Trophoblast cell (in vitro differentiated cells and primary cell): ENCODE measurements at regions not wholly inside any gene's neighbourhood (a gene's known extent, or its start where the extent isn't known, plus 50 kb on each side); places are given as distances from the start of the nearest gene placed in this dataset.
A peak's percentile ranks its signal among the peaks of the same experiment; 100 is the strongest.

Experiments
- DNase-seq, 2 donors: peaks; one replicate each; pipeline ENCODE4 v3.0.0-alpha.2; 2016
- H2AFZ ChIP-seq: 2 replicates; pipeline ENCODE4 v1.6.1; 2013; ENCODE audit warnings: low read length, moderate library complexity, mild to moderate bottlenecking; ENCODE audit not compliant: insufficient read depth, poor library complexity
- H2AK5ac ChIP-seq: 2 replicates; pipeline ENCODE4 v1.6.1; 2013; ENCODE audit warnings: mild to moderate bottlenecking, low read length
- H2BK120ac ChIP-seq: 2 replicates; pipeline ENCODE4 v1.6.1; 2013; ENCODE audit warnings: low read length, mild to moderate bottlenecking, moderate library complexity; ENCODE audit not compliant: insufficient read depth, poor library complexity
- H2BK12ac ChIP-seq: 2 replicates; pipeline ENCODE4 v1.6.1; 2013; ENCODE audit warnings: mild to moderate bottlenecking, low read length, moderate library complexity
- H2BK5ac ChIP-seq: 2 replicates; pipeline ENCODE4 v1.6.1; 2013; ENCODE audit warnings: low read length, low read depth, moderate library complexity, mild to moderate bottlenecking; ENCODE audit not compliant: poor library complexity
- H3K14ac ChIP-seq: 2 replicates; pipeline ENCODE4 v1.6.1; 2013; ENCODE audit warnings: mild to moderate bottlenecking, low read length
- H3K18ac ChIP-seq: 2 replicates; pipeline ENCODE4 v1.6.1; 2013; ENCODE audit warnings: mild to moderate bottlenecking, low read length
- H3K23ac ChIP-seq: 2 replicates; pipeline ENCODE4 v1.6.1; 2013; ENCODE audit warnings: low read length
- H3K27ac ChIP-seq: 2 replicates; pipeline ENCODE4 v1.5.1; 2013; ENCODE audit warnings: low read depth, mild to moderate bottlenecking, inconsistent platforms, low read length, moderate library complexity
- H3K27me3 ChIP-seq: 2 replicates; pipeline ENCODE4 v1.6.1; 2013; ENCODE audit warnings: inconsistent platforms, mild to moderate bottlenecking, low read length, moderate library complexity; ENCODE audit not compliant: insufficient read depth
- H3K36me3 ChIP-seq, 2 experiments: 1 replicate in 1 of 2; 2 replicates in 1 of 2; pipeline ENCODE4 v1.6.1; 2013; ENCODE audit warnings: low read length in 2 of 2, mild to moderate bottlenecking in 2 of 2, moderate library complexity in 1 of 2; ENCODE audit not compliant: insufficient read depth in 2 of 2, control insufficient read depth in 1 of 2
- H3K4ac ChIP-seq: 2 replicates; pipeline ENCODE4 v1.6.1; 2013; ENCODE audit warnings: low read depth, mild to moderate bottlenecking, low read length, moderate library complexity
- H3K4me1 ChIP-seq, 2 experiments: 1 replicate in 1 of 2; 2 replicates in 1 of 2; pipeline ENCODE4 v1.6.1; 2013; ENCODE audit warnings: low read length in 2 of 2, mild to moderate bottlenecking in 2 of 2, moderate library complexity in 1 of 2; ENCODE audit not compliant: insufficient read depth in 2 of 2, control insufficient read depth in 1 of 2
- H3K4me2 ChIP-seq: 2 replicates; pipeline ENCODE4 v1.6.1; 2013; ENCODE audit warnings: inconsistent platforms, mild to moderate bottlenecking, low read length, moderate library complexity
- H3K4me3 ChIP-seq: 2 replicates; pipeline ENCODE4 v1.5.1; 2013; ENCODE audit warnings: mild to moderate bottlenecking, low read depth, low read length, inconsistent platforms
- H3K79me1 ChIP-seq: one replicate; pipeline ENCODE4 v1.6.1; 2013; ENCODE audit warnings: low read length
- H3K79me2 ChIP-seq: 2 replicates; pipeline ENCODE4 v1.6.1; 2013; ENCODE audit warnings: low read length, mild to moderate bottlenecking; ENCODE audit not compliant: control insufficient read depth, insufficient read depth, poor library complexity
- H3K9ac ChIP-seq: 2 replicates; pipeline ENCODE4 v1.6.1; 2013; ENCODE audit warnings: mild to moderate bottlenecking, low read length
- H3K9me3 ChIP-seq: 2 replicates; pipeline ENCODE4 v1.6.1; 2013; ENCODE audit warnings: low read depth, mild to moderate bottlenecking, control low read depth, inconsistent platforms, low read length; ENCODE audit not compliant: insufficient read depth
- H4K12ac ChIP-seq: 2 replicates; pipeline ENCODE4 v1.6.1; 2013; ENCODE audit warnings: low read depth, mild to moderate bottlenecking, low read length, moderate library complexity
- H4K8ac ChIP-seq: 2 replicates; pipeline ENCODE4 v1.6.1; 2013; ENCODE audit warnings: low read depth, mild to moderate bottlenecking, low read length, moderate library complexity
- H4K91ac ChIP-seq: one replicate; pipeline ENCODE4 v1.6.1; 2013; ENCODE audit warnings: low read depth, mild to moderate bottlenecking, low read length, moderate library complexity
- WGBS: extraction: QIAGEN DNeasy Blood & Tissue Kit; methylation state at CpG from one replicate; pipeline ENCODE4 v1.1.7; 2013; ENCODE audit warnings: missing lambda C conversion rate; ENCODE audit not compliant: insufficient read length, insufficient coverage; ENCODE audit errors: extremely low coverage; 5-methylcytosine and 5-hydroxymethylcytosine counted together

DNA sequence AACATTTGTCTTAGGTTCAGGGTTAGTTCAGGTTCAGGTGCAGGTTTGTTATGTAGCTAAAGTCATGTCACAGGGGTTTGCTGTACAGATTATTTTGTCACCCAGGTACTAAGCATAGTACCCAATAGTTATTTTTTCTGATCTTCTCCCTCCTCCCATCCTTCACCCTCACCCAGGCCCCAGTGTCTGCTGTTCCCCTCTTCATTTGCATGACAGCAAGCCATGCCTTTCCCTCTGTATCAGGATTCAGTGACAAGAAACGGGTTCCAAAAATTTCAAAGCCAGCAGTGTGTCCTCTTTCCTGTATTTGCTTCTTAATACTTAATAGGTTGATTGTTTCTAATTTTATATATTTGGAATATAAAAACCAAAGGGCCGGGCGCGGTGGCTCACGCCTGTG is 330.8 kb upstream of the SGCD start:
- no peak for DNase-seq
- H3K36me3 ChIP-seq, result no peaks in the 10 kb centered on the region

DNA sequence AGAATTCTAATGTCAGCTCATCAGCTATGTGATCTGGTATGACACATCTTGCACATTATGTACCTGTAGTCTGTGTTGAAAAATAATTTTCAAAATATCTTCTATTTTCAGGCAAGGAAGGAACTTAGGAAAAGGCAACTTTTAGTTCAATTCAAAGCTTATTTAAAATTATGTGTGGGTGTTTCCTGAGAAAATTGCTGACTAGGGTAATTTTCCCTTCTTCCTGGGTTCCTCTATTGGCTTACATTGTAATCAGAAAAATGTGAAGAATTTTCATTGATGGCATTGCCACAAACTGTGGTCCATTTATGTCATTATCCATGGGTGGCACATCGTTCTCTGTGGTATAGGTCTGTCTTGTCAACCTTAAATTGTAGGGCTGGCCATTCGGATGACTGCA is 328.7 kb upstream of the SGCD start:
- no peak overlapping the region for H3K18ac ChIP-seq

More for the DNA sequence above, 330.8 kb upstream of the SGCD start:
- Histone ChIP-seq H2BK120ac (no peak overlapping the region), H4K8ac (no peak overlapping the region), H3K23ac (no peak overlapping the region), H3K9ac (no peak overlapping the region), H2BK12ac (no peak overlapping the region), H4K91ac (no peak overlapping the region), H3K79me2 (no peaks in the 10 kb centered on the region), H3K14ac (no peak overlapping the region), H3K4me2 (no peak overlapping the region), H3K4me3 (no peak overlapping the region), H3K79me1 (no peaks in the 10 kb centered on the region), H3K9me3 (no peaks in the 10 kb centered on the region), H3K4me1 (no peaks in the 10 kb centered on the region), H2AK5ac (no peak overlapping the region), H2BK5ac (no peak overlapping the region), H3K27ac (no peak overlapping the region), H4K12ac (no peak overlapping the region), H3K18ac (no peak overlapping the region), H3K27me3 (no peaks in the 10 kb centered on the region), H2AFZ (no peak overlapping the region), H3K4ac (no peak overlapping the region)
- WGBS, result no CpG with 5 or more reads among the region's 5 CpGs

GRCh38 chr5:156000115-156000514 is 326.8 kb upstream of the SGCD start:
- Histone ChIP-seq H4K91ac (no peak overlapping the region), H2AK5ac (no peak overlapping the region), H3K79me1 (no peaks in the 10 kb centered on the region), H3K27me3 (no peaks in the 10 kb centered on the region), H2BK12ac (no peak overlapping the region), H3K18ac (no peak overlapping the region), H3K4me3 (no peak overlapping the region), H3K36me3 (no peaks in the 10 kb centered on the region), H4K8ac (no peak overlapping the region), H3K4ac (no peak overlapping the region), H2AFZ (no peak overlapping the region), H3K4me2 (no peak overlapping the region), H3K9me3 (no peaks in the 10 kb centered on the region), H3K23ac (no peak overlapping the region), H3K9ac (no peak overlapping the region), H2BK5ac (no peak overlapping the region), H3K27ac (no peak overlapping the region), H4K12ac (no peak overlapping the region), H2BK120ac (no peak overlapping the region), H3K4me1 (no peaks in the 10 kb centered on the region), H3K79me2 (no peaks in the 10 kb centered on the region), H3K14ac (no peak overlapping the region)
- WGBS, result no CpG with 5 or more reads among the region's 1 CpG
- DNase-seq, result peak in 1 of 2 donors; percentile 3

More for the DNA sequence above, 328.7 kb upstream of the SGCD start:
- Histone ChIP-seq H3K79me1 (no peaks in the 10 kb centered on the region), H3K4me2 (no peak overlapping the region), H2BK12ac (no peak overlapping the region), H3K79me2 (no peaks in the 10 kb centered on the region), H2BK120ac (no peak overlapping the region), H3K27me3 (no peaks in the 10 kb centered on the region), H2AFZ (no peak overlapping the region), H3K9ac (no peak overlapping the region), H3K27ac (no peak overlapping the region), H3K36me3 (no peaks in the 10 kb centered on the region), H4K91ac (no peak overlapping the region), H2AK5ac (no peak overlapping the region), H3K4ac (no peak overlapping the region), H3K23ac (no peak overlapping the region), H4K8ac (no peak overlapping the region), H3K14ac (no peak overlapping the region), H2BK5ac (no peak overlapping the region), H3K4me3 (no peak overlapping the region), H3K4me1 (no peaks in the 10 kb centered on the region), H3K9me3 (no peaks in the 10 kb centered on the region), H4K12ac (no peak overlapping the region)
- no peak for DNase-seq
- no CpG with 5 or more reads among the region's 2 CpGs for WGBS

DNA sequence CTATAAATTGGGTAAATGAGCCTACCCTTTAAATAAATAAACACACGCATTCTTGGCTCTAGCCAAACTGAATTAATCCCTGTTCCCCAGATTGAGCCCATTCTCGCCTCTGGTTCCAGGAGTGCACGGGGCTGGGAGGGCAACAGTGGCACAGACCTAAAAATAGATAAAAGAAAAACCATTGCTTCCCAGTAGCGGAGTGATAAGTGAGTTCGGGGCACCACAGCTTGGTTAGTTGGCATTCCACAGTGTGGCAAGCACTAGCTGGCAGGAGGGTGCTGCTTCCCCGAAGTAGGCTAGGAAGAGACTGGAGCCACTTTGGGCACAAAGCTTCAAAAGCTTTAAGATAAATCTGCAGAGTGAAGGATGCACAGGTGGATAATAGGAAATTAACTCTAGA is 322.2 kb upstream of the SGCD start:
- Histone ChIP-seq H3K14ac (no peak overlapping the region), H3K79me1 (no peaks in the 10 kb centered on the region), H3K4ac (no peak overlapping the region), H3K18ac (no peak overlapping the region), H2BK120ac (no peak overlapping the region), H3K27me3 (no peaks in the 10 kb centered on the region), H2AK5ac (no peak overlapping the region), H3K9me3 (no peaks in the 10 kb centered on the region), H3K9ac (no peak overlapping the region), H3K4me1 (no peaks in the 10 kb centered on the region), H3K23ac (no peak overlapping the region), H4K8ac (no peak overlapping the region), H2BK12ac (no peak overlapping the region), H2AFZ (no peak overlapping the region), H3K36me3 (no peaks in the 10 kb centered on the region), H4K12ac (no peak overlapping the region), H3K27ac (no peak overlapping the region), H3K79me2 (no peaks in the 10 kb centered on the region), H4K91ac (no peak overlapping the region), H3K4me2 (no peak overlapping the region), H3K4me3 (no peak overlapping the region), H2BK5ac (no peak overlapping the region)
- no peak for DNase-seq
- no CpG with 5 or more reads among the region's 6 CpGs for WGBS
